Activated B cell treated with CpG ODN at 0.5 μM for 24 hours (primary cell): ENCODE measurements at regions not wholly inside any gene's neighbourhood (a gene's known extent, or its start where the extent isn't known, plus 50 kb on each side); places are given as distances from the start of the nearest gene placed in this dataset.

ENCODE experiments used
- ATAC-seq: fragments of 200-7000 bp; cut with Tn5 transposase; one replicate; pipeline ENCODE4 v1.10.0; 2021; ENCODE audit warnings: low read depth, mild to moderate bottlenecking, moderate library complexity
- CTCF ChIA-PET: fragments of 350-600 bp; sonication (Branson Sonifier 250); formaldehyde crosslinking; loops from one replicate; lab custom pipeline; 2021; ENCODE audit warnings: antibody characterized with exemption; lab: Charles Lee
- POLR2A ChIA-PET: fragments of 350-600 bp; sonication (Branson Sonifier 250); formaldehyde crosslinking; loops from one replicate; lab custom pipeline; 2021; ENCODE audit warnings: antibody characterized with exemption; lab: Charles Lee
- DNase-seq: peaks from one replicate; pipeline ENCODE4 v3.0.0; 2022
- H3K27ac Mint-ChIP-seq: one replicate; pipeline ENCODE4 v1.8.0; 2020; ENCODE audit warnings: mixed read lengths
- H3K27me3 Mint-ChIP-seq: one replicate; pipeline ENCODE4 v1.8.0; 2021; ENCODE audit warnings: mixed read lengths
- H3K36me3 Mint-ChIP-seq: one replicate; pipeline ENCODE4 v1.8.0; 2021; ENCODE audit warnings: low read depth, mixed read lengths
- H3K4me1 Mint-ChIP-seq: one replicate; pipeline ENCODE4 v1.8.0; 2021; ENCODE audit warnings: mixed read lengths
- H3K4me3 Mint-ChIP-seq: one replicate; pipeline ENCODE4 v1.8.0; 2020; ENCODE audit warnings: mild to moderate bottlenecking, mixed read lengths
- H3K9me3 Mint-ChIP-seq: one replicate; pipeline ENCODE4 v1.8.0; 2020; ENCODE audit warnings: mixed read lengths
- intact Hi-C: fragments of 100-400 bp; cut with micrococcal nuclease; formaldehyde crosslinking; loops from one replicate; pipeline ENCODE4 v1.15.1; 2024
- TF ChIP-seq, protein P1 (sequence below): fragments of 200-600 bp; IDR thresholded peaks from one replicate; pipeline ENCODE4 v1.8.0; 2022; ENCODE audit warnings: antibody characterized with exemption, mild to moderate bottlenecking

DNA sequence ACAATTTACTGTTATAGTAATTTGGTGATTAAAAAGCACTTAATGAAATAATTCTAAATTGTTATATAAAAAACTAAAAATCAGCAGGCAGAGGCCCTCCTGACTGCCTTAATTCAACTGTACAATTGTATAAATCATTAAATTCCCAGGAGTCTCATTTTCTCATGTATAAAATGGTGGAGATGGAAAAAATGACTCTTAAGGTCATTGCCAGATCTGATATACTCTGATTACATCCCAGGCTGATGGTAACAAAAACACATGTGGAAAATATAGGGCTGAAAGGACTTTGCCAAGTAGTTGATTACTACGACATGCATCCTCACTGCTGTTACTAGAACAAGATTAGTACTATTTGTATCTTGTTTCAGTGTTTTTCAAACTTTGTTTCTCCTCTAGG lies 1020.0 kb upstream of the SLC10A2 start:
- ChIA-PET CTCF (no interaction called here), POLR2A (no interaction called here)
- TF ChIP-seq, protein P1, sequence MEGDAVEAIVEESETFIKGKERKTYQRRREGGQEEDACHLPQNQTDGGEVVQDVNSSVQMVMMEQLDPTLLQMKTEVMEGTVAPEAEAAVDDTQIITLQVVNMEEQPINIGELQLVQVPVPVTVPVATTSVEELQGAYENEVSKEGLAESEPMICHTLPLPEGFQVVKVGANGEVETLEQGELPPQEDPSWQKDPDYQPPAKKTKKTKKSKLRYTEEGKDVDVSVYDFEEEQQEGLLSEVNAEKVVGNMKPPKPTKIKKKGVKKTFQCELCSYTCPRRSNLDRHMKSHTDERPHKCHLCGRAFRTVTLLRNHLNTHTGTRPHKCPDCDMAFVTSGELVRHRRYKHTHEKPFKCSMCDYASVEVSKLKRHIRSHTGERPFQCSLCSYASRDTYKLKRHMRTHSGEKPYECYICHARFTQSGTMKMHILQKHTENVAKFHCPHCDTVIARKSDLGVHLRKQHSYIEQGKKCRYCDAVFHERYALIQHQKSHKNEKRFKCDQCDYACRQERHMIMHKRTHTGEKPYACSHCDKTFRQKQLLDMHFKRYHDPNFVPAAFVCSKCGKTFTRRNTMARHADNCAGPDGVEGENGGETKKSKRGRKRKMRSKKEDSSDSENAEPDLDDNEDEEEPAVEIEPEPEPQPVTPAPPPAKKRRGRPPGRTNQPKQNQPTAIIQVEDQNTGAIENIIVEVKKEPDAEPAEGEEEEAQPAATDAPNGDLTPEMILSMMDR: no peak
- Mint-ChIP-seq H3K27me3 (no peaks in the 10 kb centered on the region), H3K27ac (no peak overlapping the region), H3K36me3 (no peaks in the 10 kb centered on the region), H3K4me3 (no peak overlapping the region), H3K9me3 (peaks cover 7% of the 10 kb centered on the region), H3K4me1 (no peaks in the 10 kb centered on the region)
- ATAC-seq (no peak), DNase-seq (no peak)
- intact Hi-C loops: no loop called here

DNA sequence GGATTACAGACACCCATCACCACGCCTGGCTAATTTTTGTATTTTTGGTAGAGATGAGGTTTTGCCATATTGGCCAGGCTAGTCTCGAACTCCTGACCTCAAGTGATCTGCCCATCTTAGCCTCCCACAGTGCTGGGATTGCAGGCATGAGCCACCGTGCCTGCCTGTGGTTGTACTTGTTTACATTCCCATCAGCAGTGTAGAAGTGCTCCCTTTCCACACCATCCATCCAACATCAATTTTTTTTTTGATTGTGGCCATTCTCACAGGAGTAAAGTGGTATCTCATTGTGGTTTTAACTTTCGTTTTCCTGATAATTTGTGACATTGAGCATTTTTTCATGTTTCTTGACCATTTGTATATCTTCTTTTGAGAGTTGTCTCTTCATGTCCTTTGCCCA lies 1019.4 kb upstream of the SLC10A2 start:
- ChIA-PET POLR2A (no interaction called here), CTCF (no interaction called here)
- Mint-ChIP-seq H3K9me3 (peaks cover 7% of the 10 kb centered on the region), H3K27ac (no peak overlapping the region), H3K4me3 (no peak overlapping the region), H3K4me1 (no peaks in the 10 kb centered on the region), H3K36me3 (no peaks in the 10 kb centered on the region), H3K27me3 (no peaks in the 10 kb centered on the region)
- DNase-seq (no peak), ATAC-seq (no peak)
- intact Hi-C loops: no loop called here
- TF ChIP-seq, protein P1: no peak

DNA sequence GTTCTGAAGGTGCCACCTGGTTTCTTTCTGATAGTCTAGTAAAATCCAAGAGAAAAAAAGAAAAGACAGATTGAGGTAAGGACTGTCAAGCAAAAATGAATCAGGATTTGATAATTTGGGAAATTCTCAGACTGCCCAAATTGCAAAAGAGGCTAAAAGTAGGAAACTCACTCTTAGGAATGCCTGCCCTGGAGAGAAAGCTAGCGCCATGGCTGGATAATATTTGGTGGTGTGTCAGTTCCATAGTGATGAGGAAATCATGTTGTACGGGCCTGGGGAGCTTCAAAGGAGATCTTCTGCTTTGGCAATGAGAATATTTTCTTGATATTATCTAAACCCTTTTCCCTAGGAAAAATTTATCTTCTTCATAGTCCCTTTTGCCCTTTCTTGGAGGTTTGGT lies 1008.1 kb upstream of the SLC10A2 start:
- peaks cover 9% of the 10 kb centered on the region for H3K9me3 Mint-ChIP-seq
- POLR2A ChIA-PET: no interaction called here
- ATAC-seq (no peak), DNase-seq (no peak)
- no peak overlapping the region for H3K27ac Mint-ChIP-seq
- intact Hi-C loops: no loop called here
- no peaks in the 10 kb centered on the region for H3K27me3 Mint-ChIP-seq
- H3K4me1 Mint-ChIP-seq: no peaks in the 10 kb centered on the region
- CTCF ChIA-PET: no interaction called here
- TF ChIP-seq, protein P1: no peak
- H3K4me3 Mint-ChIP-seq: no peak overlapping the region
- H3K36me3 Mint-ChIP-seq: no peaks in the 10 kb centered on the region

DNA sequence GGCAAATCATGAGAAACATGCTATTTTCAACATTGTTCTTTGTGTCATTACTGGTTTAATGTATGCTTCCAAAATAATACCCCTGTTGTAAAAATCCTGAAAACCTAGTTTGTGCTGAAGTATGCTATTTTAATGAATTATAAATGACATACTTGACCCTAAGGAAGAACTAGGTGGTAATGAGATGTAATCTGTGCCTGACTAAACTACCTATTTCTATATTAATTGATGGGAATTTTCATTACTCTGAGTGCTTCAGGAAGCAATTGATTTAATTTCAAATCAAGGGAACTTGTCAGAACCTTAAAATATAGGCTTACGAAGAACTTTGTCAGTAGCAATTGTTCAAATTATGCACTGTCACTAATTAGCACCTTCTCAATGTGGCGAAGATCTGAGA lies 1005.6 kb upstream of the SLC10A2 start:
- no peak for ATAC-seq
- Mint-ChIP-seq H3K36me3 (no peaks in the 10 kb centered on the region), H3K27me3 (no peaks in the 10 kb centered on the region), H3K4me1 (no peaks in the 10 kb centered on the region), H3K27ac (no peak overlapping the region), H3K9me3 (peaks cover 2% of the 10 kb centered on the region), H3K4me3 (no peak overlapping the region)
- TF ChIP-seq, protein P1: no peak
- ChIA-PET CTCF (no interaction called here), POLR2A (no interaction called here)
- intact Hi-C loops: no loop called here
- DNase-seq: no peak

DNA sequence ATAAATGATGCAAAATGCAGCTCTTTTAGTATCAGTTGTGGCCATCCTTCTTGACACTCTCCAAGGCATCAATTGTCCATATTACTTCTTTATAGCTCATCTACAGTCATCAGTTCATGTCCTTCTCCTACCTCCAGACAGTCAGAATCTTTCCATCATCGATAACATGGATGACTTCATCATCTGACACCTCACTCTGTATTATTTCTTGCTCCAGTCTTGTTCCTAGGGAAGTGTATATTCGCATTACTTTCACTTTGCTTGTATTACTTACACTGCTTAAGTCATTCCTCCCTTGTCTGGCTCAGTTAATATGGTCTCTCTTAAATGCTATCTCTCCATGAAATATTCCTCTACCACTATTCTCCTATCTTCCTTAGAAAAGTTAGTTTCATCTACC lies 999.1 kb upstream of the SLC10A2 start:
- ATAC-seq: no peak

More for the DNA sequence above, 999.1 kb upstream of the SLC10A2 start:
- Mint-ChIP-seq H3K27ac (no peak overlapping the region), H3K9me3 (peaks cover 13% of the 10 kb centered on the region), H3K4me1 (no peaks in the 10 kb centered on the region), H3K27me3 (no peaks in the 10 kb centered on the region), H3K36me3 (no peaks in the 10 kb centered on the region), H3K4me3 (no peak overlapping the region)
- TF ChIP-seq, protein P1: no peak
- intact Hi-C loops: no loop called here
- no peak for DNase-seq
- ChIA-PET POLR2A (no interaction called here), CTCF (no interaction called here)
